Left forelimb (tissue), 1 donor: ENCODE measurements at regions not wholly inside any gene's neighbourhood (a gene's known extent, or its start where the extent isn't known, plus 50 kb on each side); places are given as distances from the start of the nearest gene placed in this dataset.

Source experiments
- DNase-seq: peaks from one replicate; pipeline ENCODE4 v3.0.0-alpha.2; 2018; ENCODE audit warnings: low spot score

DNA sequence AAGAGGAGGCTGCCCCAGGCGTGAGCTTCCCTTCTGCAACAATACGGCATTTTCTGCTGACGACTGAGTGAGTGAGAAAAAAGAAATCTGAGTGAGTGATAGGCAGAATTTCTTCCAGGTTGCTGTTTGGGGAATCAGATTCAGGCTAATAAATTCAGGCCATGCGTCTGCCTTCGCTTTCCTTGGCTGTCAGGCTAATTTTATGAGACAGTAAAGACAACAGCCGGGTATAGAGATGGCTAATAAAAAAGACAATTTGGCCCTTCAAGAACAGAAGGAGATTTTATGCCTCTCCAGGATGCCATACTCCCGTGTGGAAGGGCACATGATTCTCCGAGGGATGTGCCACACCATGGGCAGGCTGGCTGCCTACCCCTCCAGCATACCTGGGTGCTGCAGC, 145.9 kb upstream of the UBL3 start:
- DNase-seq, result no peak

DNA sequence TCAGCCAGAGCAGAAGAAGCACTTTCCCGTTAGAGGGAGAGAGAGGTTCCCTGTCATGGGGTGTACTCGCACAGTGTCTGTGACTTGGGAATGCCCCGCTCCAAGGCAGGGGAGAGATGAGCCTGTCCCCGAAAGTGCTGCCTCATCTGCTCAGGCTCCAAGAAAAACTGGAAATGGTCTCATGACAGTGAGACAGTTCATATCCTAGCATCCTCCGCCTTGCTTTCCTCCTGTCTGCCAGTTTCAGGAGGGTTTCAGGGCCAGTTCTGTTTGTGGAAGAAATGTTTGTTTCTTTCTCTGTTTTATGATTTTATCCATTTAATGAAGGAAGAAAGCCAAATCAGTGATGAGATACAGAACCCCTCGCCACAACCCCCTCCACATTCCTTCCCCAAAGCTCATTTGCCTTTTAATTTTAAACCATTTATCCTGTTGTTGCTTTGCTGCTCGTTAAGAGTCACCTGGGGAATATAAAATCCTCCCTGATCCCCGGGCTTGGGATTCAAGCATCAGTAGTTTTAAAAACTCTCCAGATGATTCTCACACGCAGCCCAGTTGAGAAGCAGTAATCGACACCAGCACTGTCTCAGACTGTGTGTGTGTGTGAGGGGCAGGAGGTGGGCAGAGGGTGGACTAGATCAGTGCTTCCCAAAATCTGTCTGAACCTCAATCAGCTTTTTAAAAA, 144.6 kb upstream of the UBL3 start:
- DNase-seq, result no peak

DNA sequence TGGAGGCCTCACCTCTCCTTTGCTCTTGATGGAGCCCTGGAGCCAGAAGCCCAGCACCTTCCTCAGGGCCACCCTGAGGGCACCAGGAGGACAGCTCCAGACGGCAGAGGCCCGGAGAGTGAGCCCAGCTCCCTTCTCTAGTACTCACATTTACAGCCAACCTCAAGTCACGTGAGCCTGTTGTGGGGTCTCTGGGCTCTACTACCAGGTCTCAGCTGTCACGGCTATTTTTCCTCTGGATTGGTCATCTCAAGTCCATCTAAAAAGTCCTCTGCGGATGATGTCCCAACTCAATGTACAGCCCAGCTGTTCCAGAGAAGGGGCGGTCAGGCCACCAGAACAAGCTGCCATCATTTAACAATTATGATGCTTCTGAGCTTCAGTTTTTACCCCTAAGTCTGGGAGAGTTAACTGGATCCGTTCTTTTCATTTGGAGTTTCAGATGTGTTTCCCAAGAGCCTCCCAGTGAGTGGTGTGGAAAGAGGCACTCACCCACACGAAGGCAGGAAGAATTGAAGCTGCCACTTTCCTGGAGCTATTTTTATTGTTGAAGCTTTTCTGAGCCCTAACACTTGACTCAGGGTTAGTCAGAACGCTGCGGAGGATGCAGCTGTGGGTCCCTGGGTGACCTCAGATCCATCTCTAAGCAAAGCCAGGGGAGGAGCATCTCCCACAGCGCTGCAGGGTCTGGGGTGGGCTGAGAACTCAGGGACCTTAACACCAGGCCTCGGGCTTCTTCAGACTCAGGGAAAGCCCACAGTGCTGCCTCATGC, 143.5 kb upstream of the UBL3 start:
- no peak for DNase-seq

DNA sequence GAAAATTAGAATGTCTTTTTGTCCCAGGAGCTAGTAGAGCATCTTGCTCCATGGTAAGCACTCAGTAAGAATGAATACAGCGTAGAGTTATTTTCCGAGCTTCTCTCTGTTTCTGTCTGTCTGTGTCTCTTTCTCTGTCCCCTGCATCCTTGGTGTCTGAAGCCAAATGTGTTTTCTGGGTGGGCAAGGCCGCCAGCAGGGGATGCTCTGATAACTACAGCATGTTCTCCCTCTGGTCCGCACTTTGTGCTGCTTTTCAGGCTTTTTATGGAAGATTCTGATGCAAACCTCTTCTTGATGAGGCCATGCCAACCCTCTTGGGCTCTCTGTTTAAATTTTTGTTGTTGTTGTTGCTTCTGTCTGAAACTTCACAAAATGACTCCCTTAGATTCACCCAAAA, 142.8 kb upstream of the UBL3 start:
- DNase-seq, result no peak

DNA sequence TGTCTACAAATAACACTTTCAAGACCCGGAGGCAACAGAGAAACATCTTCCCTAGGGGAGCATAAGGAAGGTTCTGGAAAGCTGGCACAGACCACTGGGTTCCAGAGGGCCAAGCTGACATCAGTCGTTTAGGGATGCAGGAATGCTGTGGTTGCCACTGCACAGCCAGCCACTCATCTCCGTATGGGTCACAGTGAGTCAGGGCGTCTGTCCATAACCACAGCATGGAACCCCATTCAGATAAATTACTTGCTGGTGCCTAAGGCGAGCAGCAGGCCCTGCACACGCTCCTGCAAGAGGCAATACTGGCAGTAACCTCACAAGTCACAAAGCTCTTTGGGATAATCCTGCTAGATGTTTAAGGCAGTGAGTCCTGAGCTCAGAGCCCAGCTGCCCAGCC, 140.9 kb upstream of the UBL3 start:
- DNase-seq, result no peak

DNA sequence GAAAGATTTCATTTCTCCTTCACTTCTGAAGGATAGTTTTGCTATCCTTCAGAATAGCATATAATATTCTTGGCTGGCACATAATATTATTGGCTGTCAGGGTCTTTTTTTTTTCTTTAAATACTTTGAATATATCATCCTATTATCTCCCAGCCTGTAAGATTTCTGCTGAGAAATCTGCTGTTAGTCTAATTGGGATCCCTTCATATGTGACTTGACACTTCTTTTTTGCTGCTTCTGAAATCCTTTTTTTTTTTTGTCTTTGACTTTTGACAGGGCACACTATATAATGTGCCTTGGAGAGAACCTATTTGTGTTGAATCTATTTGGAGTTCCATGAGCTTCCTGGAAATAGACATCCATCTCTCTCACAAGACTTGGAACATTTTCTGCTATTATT, 136.9 kb upstream of the UBL3 start:
- DNase-seq, result no peak

DNA sequence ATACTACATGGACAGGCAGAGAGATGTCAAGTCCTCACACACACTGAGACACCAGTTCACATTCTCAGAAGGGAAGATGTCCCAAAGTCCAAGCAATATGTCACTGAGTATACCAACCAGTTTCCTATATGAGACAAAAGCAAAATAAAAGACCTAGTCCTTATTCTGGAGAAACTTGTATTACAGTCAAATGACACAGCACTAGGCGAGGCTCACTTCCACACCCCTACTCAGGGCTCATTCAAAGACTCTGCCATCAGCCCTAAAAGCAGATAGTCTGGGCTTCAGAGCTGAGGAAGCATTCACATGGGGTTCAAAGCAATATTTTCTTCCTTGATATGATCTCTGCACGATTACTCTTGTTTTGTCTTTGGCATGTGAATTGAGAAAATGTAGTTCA, 129.9 kb upstream of the UBL3 start:
- no peak for DNase-seq

DNA sequence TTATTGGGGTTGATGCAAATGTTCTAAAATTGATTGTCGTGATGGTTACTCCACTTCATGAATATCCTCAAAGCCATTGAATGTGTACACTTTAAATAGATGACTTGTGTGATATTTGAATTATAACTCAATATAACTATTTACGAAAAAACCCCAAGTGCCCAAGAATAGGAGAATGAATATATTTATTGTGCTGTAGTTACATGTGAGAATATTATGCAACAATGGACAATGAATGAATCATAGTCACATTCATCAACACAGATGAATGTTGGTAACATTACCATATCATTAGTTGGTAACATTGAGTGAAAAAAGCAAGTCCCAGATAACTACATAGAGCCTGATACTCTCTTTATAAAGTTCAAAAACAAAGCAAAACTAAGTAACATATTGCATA, 127.8 kb upstream of the UBL3 start:
- no peak for DNase-seq

DNA sequence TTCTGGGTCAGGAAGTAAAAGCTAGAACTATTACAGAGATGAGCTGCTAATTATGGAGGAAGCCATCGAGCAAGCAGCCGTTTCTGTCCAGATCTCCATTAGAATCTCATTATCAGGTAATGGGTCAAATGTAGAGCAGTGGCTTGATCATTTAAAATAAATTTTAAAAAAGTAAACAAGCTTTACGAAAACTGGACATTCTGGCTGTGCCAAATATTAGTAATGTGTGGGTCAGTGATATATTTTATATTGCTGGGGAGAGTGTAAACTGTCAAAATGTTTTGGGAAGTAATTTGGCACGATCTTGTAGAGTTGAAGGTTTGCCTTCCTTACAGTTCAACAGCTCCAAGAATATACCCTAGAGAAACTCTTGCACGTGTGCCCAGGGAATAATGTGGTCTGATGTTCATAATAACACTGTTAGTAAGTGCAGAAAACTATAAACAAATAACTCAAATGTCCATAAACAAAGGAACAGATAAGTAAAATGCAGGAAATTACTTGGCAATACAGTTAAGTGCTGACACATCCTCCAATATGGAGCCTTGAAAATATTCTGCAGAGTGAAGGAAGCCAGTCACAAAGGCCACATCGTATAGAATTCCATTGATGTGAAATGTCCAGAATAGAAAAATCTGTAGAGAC, 127.2 kb upstream of the UBL3 start:
- DNase-seq, result no peak

DNA sequence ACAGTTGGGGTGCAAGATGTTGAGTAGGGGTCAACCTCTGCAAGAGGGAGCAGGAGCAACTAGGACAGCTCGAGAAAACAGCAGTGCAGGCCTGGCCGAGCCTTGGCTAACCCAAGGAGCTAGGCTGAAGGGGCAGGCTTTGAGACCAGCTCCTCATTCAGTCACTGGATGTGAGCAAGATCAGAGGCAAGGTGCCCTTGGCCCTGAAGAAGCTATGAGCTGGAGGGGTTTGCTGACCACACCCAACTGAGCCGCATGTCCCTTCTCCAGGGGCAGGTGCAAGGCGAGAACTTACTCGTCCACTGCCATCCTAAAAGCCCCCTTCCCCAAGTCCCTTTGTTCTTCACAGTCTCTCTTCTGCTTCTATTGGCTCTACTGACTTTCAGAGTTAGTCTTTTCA, 126.1 kb upstream of the UBL3 start:
- DNase-seq, result no peak

DNA sequence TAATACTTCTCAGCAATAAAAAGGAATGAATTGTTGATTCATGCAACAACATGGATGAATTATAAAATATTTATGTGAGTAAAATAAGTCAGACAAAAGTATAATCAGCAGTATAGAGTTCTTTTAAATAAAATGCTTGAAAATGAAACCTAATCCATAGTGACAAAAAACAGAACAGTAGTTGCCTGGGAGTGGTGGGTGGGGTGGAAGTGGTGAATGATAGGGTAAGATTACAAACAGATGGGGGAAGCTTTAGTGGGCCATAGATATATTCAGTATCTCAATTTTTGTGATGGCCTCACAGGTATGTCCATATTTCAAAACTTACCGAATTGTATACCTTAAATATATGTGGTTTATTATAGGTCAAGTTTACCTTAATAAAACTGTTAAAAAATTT, 124.9 kb upstream of the UBL3 start:
- DNase-seq, result no peak

DNA sequence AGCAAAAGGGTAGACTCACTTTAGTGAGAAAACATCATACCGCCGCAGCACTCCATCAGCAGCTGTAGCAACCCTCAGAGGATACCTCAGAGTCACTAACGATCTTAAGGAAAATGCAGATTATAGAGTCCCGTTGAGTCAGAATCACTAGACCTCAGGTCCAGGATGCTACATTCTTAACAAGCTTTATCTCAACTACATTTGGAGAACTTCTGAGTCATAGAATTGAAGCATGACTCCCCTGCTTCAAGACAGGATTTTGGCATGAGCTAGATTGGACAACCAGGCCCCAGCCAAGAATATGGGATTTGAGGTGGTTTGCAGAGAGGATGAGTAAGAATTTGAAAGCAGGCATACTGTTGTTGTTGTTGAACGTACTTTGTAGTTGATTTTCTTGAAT, 118.9 kb upstream of the UBL3 start:
- DNase-seq, result no peak

DNA sequence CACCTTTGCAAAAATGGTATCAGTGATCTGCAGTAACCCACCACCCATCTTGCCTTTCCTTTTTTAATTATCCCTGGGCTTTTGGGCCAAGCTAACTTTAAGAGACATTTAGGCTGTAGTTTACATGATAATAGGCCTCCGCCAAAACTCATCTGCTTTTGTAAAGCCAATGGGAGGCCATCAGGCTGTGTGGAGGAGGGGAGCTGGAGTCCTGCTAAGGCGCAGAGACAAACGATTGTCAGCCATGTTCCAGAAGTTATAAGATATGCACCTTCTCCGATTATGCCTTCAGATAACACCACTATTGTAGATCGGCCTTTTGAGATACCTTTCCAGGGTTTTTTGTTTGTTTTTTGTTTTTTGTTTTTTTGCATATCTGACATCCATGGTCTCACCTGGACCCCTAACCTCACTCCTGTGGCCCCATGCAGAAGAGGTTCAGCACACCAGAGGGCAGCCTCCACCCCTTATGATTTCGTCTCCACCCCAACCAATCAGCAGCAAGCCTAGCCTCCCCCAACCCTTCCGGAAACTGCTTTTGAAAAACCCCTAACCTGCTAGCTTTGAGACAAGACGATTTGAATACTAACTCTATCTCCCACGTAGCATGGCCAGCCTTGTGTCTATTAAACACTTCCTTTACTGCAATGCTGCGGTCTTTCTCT, 113.9 kb upstream of the UBL3 start:
- DNase-seq, result no peak

DNA sequence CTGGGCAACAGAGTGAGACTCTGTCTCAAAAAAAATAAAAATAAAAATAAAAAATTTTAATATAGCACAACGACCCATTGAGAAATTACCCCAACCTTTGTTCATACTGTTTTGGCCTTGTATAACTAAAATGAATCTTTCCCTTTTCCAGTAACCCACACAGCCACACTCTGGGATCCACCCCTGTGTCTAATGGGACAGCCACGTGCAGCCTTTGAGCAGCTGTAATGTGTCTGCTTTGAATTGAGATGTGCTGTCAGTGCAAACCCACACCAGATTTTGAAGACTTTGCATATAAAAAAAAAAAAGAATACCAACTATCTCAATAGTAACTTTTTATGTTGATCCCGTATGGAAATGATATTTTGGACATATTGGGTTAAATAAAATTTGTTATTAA, 112.7 kb upstream of the UBL3 start:
- DNase-seq, result no peak

DNA sequence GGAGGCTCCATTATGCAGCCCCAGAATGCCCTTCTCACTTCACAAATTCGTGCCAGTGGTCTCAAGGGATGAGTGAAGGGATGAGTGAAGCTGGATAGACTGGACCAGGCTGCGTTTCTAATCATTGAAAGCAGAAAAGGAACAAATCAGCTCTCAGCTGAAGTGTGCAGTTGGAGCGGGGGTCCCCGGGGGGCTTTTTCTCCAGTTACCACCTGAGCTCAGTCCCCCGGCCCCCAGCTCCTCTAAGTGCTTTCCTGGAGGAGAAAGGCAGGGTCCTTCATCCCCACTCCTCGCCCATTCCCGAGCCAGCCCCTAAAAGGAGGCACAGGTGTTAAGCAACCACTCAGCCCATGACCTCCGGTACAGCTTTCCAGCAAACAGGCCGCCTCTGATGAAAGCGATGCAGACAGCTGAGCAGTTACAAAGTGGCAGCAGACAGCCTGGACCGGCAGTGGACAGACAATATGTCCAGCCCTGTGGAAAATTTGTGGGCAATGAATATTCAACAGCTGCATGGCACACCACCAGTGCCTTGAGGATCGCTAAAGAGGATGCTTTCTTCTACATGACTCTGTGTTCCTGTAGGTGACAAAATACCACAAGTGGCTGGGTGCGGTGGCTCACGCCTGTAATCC, 110.7 kb upstream of the UBL3 start:
- DNase-seq, result no peak

DNA sequence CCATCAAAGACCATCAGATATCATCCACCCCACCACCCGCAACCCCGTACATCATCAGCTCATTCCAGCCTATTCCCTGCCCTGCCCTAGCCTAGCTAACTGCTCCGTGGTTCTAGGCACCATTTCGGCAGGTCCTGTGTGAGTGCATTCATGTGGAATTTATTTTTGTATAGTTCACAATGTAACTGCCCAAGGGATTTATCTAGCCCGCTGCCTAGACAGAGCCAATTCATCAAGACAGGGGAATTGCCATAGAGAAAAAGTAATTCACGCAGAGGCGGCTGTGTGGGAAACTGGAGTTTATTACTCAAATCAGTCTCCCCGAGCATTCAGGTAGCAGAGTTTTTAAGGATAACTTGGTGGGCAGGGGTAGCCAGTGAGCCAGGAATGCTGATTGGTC, 109.2 kb upstream of the UBL3 start:
- no peak for DNase-seq

DNA sequence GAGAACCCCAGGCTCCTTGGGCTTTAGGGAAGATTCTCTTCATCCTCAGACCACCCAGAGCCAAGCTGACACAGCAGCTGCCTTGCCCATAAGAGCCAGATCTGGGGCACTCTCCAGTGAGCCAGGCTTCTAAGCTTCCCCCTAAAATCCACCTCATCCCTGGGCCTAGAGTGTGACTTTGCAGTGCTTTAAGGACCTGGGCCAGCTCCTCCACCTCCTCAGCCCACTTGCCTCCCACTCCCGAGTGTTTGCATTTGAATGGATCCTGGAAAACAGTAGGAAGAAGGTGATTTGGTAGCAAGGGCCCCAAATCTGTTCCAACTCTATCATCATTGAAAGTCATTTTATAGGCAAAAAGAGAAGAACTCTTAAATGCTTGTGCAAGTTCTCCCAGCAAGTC, 108.7 kb upstream of the UBL3 start:
- no peak for DNase-seq

DNA sequence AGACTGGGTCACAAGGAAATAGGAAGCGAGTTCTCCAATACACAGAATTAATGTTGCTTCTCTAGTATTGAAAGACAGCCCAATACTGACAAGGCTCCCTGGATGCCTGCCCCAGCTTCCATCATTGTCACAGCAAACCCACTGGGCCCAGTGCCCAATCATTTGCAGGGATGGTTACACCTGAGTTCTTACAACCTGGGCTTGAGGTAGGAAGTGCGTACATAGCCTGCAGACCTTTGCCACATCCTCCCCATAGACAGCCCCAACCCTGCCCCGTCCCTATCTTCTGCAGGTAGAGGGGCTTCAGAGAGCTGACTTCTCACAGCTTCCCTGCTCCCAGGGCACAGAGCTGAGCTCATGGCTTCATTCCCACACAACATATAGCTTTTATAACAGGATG, 108.1 kb upstream of the UBL3 start:
- no peak for DNase-seq

DNA sequence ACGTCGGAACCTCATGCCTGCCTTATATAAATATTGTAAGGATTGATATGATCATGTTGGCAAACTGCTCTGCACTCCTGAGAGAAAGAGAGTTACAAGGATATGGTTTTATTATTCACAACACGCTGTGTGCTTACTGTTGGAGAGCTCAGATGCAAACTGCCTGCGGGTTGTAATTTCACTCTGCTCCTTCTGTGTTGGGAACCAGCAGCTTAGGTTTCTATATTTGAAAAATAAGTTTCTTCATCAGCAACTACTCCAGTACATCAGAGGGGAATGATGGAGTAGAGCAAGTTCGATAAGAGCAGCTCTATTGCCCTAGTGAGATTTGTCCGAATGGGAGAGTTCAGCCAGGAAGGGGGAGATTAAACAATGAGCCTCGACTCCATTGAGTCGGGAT, 106.9 kb upstream of the UBL3 start:
- DNase-seq, result no peak

DNA sequence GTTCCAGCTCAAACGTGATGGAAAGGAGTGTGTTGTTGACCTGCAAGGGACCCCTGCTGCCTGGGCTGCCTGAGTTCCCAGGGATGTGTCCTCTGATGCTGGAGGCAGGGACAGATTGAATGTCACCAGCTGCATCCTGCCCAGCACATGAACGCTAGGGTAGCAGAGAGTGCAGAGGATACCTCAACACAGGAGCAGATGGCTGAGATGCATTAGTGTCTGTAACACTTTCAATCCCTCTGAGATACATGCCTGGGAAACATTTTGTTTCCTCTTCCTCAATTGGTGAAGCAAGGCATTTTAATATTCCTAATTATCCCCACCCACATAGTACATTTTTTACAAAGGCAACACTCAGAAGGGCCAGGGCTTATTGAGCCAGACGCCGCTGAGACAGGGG, 106.4 kb upstream of the UBL3 start:
- no peak for DNase-seq

DNA sequence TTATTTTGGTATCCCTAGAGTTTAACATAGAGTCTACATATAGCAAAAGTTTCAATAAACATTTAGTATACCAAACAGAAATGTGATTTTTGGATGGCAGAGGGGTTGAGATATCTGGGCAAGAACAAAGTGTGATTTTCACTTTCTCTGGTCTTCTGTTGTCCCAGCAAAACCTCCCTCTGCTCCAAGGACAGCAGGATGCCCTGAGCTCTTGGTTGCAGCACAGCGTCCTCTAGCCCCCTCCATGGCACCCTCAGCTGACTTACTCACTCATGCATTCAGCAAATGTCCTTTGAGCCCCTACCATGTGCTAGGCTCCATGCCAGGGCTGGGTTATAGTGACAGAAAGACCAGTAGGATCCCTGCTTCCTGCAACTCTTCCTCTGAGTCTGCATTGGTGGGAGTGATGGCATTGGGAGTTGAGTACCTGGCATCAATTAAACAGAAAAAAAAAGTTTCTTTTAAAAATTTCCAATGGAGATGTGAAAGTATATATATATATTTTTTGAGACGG, 104.8 kb upstream of the UBL3 start:
- DNase-seq, result no peak
